HepG2 (cell line): ENCODE measurements at regions not wholly inside any gene's neighbourhood (a gene's known extent, or its start where the extent isn't known, plus 50 kb on each side); places are given as distances from the start of the nearest gene placed in this dataset.

Source experiments
- ARHGAP35 ChIP-seq: sonication (generic); formaldehyde crosslinking; IDR thresholded peaks from 2 replicates; pipeline ENCODE4 v1.9.0; 2022; ENCODE audit warnings: mild to moderate bottlenecking, inconsistent platforms, moderate library complexity, missing genetic modification reagents, borderline replicate concordance
- DNMT1 ChIP-seq: sonication (generic); formaldehyde crosslinking; IDR thresholded peaks from 2 replicates; pipeline ENCODE4 v1.5.1; 2020; ENCODE audit warnings: mild to moderate bottlenecking, missing genetic modification reagents
- KDM5A ChIP-seq: fragments of 200-600 bp; sonication (generic); IDR thresholded peaks from 2 replicates; pipeline ENCODE4 v1.7.0; 2018; ENCODE audit warnings: antibody characterized with exemption, mild to moderate bottlenecking, low read length, borderline replicate concordance
- MAF1 ChIP-seq: sonication (generic); formaldehyde crosslinking; IDR thresholded peaks from 2 replicates; pipeline ENCODE4 v1.5.0; 2020; ENCODE audit warnings: missing genetic modification reagents, borderline replicate concordance
- MXD1 ChIP-seq: sonication (generic); formaldehyde crosslinking; IDR thresholded peaks from 2 replicates; pipeline ENCODE4 v1.4.0; 2020; ENCODE audit warnings: mild to moderate bottlenecking, missing genetic modification reagents
- NCOA1 ChIP-seq: sonication (generic); formaldehyde crosslinking; IDR thresholded peaks from 2 replicates; pipeline ENCODE4 v1.9.0; 2021; ENCODE audit warnings: missing genetic modification reagents
- NFE2 ChIP-seq: sonication (generic); formaldehyde crosslinking; IDR thresholded peaks from 2 replicates; pipeline ENCODE4 v1.4.0; 2020; ENCODE audit warnings: missing genetic modification reagents
- NFIC ChIP-seq: IDR thresholded peaks from 2 replicates; pipeline ENCODE4 v1.6.1; 2012; ENCODE audit warnings: mild to moderate bottlenecking, low read length, inconsistent platforms
- NPAS2 ChIP-seq: sonication (generic); formaldehyde crosslinking; IDR thresholded peaks from 2 replicates; pipeline ENCODE4 v1.8.0; 2022; ENCODE audit warnings: mild to moderate bottlenecking, missing genetic modification reagents, borderline replicate concordance
- NR3C1 ChIP-seq: sonication (generic); formaldehyde crosslinking; IDR thresholded peaks from 2 replicates; pipeline ENCODE4 v1.4.0; 2020; ENCODE audit warnings: missing genetic modification reagents
- RBFOX2 ChIP-seq: fragments of 200-400 bp; formaldehyde crosslinking; IDR thresholded peaks from 2 replicates; pipeline ENCODE4 v1.6.1; 2017; ENCODE audit warnings: low read depth, mild to moderate bottlenecking, low read length
- RBM22 ChIP-seq: fragments of 200-400 bp; formaldehyde crosslinking; optimal IDR thresholded peaks from 2 replicates; pipeline ENCODE3; 2017; ENCODE audit warnings: mild to moderate bottlenecking, low read length, moderate library complexity
- ZBTB33 ChIP-seq: sonication (generic); formaldehyde crosslinking; IDR thresholded peaks from 2 replicates; pipeline ENCODE4 v1.4.0; 2020; ENCODE audit warnings: missing genetic modification reagents
- ZFAT ChIP-seq: sonication (generic); formaldehyde crosslinking; conservative IDR thresholded peaks from 2 replicates; pipeline ENCODE4 v1.8.1; 2023; ENCODE audit warnings: missing genetic modification reagents, inconsistent platforms
- ZNF230 ChIP-seq: sonication (generic); formaldehyde crosslinking; IDR thresholded peaks from 2 replicates; pipeline ENCODE4 v1.4.0; 2020; ENCODE audit warnings: mild to moderate bottlenecking, missing genetic modification reagents
- ZNF232 ChIP-seq: sonication (generic); formaldehyde crosslinking; IDR thresholded peaks from 2 replicates; pipeline ENCODE4 v1.4.0; 2020; ENCODE audit warnings: missing genetic modification reagents, borderline replicate concordance
- ZNF878 ChIP-seq: sonication (generic); formaldehyde crosslinking; IDR thresholded peaks from 2 replicates; pipeline ENCODE4 v1.8.1; 2023; ENCODE audit warnings: mild to moderate bottlenecking, missing genetic modification reagents, moderate library complexity
- TF ChIP-seq, protein P1 (sequence below): sonication (generic); formaldehyde crosslinking; conservative IDR thresholded peaks from 2 replicates; pipeline ENCODE4 v1.4.0; 2020; ENCODE audit warnings: missing genetic modification reagents
- TF ChIP-seq, protein P2 (sequence below): sonication (generic); formaldehyde crosslinking; IDR thresholded peaks from 2 replicates; pipeline ENCODE4 v1.5.0; 2020; ENCODE audit warnings: missing genetic modification reagents
- TF ChIP-seq, protein P3 (sequence below): sonication (generic); formaldehyde crosslinking; IDR thresholded peaks from 2 replicates; pipeline ENCODE4 v1.8.1; 2023; ENCODE audit warnings: missing genetic modification reagents, mild to moderate bottlenecking, borderline replicate concordance
- TF ChIP-seq, protein P4 (sequence below): sonication (generic); formaldehyde crosslinking; conservative IDR thresholded peaks from 2 replicates; pipeline ENCODE4 v1.8.0; 2022; ENCODE audit warnings: mild to moderate bottlenecking, moderate library complexity, missing genetic modification reagents

- no peak; the same call in 1 of the 2 replicates for TF ChIP-seq ZBTB33
- peak; percentile 93 for TF ChIP-seq RBM22
- TF ChIP-seq NFIC, result no peak
- TF ChIP-seq ZNF232, result no peak; the same call in 1 of the 2 replicates
- TF ChIP-seq NPAS2, result no peak
- peak; percentile 97 for TF ChIP-seq MAF1 (CRISPR knock-in tag)
- no peak for TF ChIP-seq ARHGAP35 (CRISPR knock-in tag)
- TF ChIP-seq, protein P1, sequence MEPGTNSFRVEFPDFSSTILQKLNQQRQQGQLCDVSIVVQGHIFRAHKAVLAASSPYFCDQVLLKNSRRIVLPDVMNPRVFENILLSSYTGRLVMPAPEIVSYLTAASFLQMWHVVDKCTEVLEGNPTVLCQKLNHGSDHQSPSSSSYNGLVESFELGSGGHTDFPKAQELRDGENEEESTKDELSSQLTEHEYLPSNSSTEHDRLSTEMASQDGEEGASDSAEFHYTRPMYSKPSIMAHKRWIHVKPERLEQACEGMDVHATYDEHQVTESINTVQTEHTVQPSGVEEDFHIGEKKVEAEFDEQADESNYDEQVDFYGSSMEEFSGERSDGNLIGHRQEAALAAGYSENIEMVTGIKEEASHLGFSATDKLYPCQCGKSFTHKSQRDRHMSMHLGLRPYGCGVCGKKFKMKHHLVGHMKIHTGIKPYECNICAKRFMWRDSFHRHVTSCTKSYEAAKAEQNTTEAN (CRISPR knock-in tag), result no peak
- TF ChIP-seq RBFOX2, result no peak
- peak; percentile 87 for TF ChIP-seq ZNF878
- no peak for TF ChIP-seq ZNF230 (CRISPR knock-in tag)
- no peak for TF ChIP-seq NR3C1
- no peak for TF ChIP-seq NCOA1 (CRISPR knock-in tag)
- TF ChIP-seq KDM5A, result no peak
- TF ChIP-seq, protein P2, sequence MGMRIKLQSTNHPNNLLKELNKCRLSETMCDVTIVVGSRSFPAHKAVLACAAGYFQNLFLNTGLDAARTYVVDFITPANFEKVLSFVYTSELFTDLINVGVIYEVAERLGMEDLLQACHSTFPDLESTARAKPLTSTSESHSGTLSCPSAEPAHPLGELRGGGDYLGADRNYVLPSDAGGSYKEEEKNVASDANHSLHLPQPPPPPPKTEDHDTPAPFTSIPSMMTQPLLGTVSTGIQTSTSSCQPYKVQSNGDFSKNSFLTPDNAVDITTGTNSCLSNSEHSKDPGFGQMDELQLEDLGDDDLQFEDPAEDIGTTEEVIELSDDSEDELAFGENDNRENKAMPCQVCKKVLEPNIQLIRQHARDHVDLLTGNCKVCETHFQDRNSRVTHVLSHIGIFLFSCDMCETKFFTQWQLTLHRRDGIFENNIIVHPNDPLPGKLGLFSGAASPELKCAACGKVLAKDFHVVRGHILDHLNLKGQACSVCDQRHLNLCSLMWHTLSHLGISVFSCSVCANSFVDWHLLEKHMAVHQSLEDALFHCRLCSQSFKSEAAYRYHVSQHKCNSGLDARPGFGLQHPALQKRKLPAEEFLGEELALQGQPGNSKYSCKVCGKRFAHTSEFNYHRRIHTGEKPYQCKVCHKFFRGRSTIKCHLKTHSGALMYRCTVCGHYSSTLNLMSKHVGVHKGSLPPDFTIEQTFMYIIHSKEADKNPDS (CRISPR knock-in tag), result 0 out of 2 replicates have a peak, but pooled peaks have one; percentile 49
- TF ChIP-seq, protein P3, sequence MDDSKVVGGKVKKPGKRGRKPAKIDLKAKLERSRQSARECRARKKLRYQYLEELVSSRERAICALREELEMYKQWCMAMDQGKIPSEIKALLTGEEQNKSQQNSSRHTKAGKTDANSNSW (CRISPR knock-in tag), result no peak
- TF ChIP-seq MXD1 (CRISPR knock-in tag), result no peak; the same call in 1 of the 2 replicates
- TF ChIP-seq ZFAT (CRISPR knock-in tag), result no peak
- no peak for TF ChIP-seq NFE2 (CRISPR knock-in tag)
- no peak for TF ChIP-seq DNMT1 (CRISPR knock-in tag)
- TF ChIP-seq, protein P4, sequence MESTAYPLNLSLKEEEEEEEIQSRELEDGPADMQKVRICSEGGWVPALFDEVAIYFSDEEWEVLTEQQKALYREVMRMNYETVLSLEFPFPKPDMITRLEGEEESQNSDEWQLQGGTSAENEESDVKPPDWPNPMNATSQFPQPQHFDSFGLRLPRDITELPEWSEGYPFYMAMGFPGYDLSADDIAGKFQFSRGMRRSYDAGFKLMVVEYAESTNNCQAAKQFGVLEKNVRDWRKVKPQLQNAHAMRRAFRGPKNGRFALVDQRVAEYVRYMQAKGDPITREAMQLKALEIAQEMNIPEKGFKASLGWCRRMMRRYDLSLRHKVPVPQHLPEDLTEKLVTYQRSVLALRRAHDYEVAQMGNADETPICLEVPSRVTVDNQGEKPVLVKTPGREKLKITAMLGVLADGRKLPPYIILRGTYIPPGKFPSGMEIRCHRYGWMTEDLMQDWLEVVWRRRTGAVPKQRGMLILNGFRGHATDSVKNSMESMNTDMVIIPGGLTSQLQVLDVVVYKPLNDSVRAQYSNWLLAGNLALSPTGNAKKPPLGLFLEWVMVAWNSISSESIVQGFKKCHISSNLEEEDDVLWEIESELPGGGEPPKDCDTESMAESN (CRISPR knock-in tag), result no peak
Observed at GRCh38 chr6:28673787-28674671, 148.3 kb downstream of the GPX5 start (continued).
